GM23338 (cell line): ENCODE measurements at regions not wholly inside any gene's neighbourhood (a gene's known extent, or its start where the extent isn't known, plus 50 kb on each side); places are given as distances from the start of the nearest gene placed in this dataset.

Experiments used
- EZH2 ChIP-seq: fragments of 200-600 bp; sonication (generic); IDR thresholded peaks from one replicate; pipeline ENCODE4 v1.8.0; 2017; ENCODE audit warnings: antibody characterized with exemption, mild to moderate bottlenecking, low read depth; ENCODE audit not compliant: unreplicated experiment
- POLR2AphosphoS5 ChIP-seq: IDR thresholded peaks from 2 replicates; pipeline ENCODE4 v1.6.1; 2016; ENCODE audit warnings: antibody characterized with exemption, low read depth

GRCh38 chr15:26461847-26462608 lies 310.8 kb downstream of the GABRB3 start:
- TF ChIP-seq POLR2AphosphoS5 (no peak), EZH2 (no peak)
